Mesendoderm (in vitro differentiated cells): ENCODE measurements at regions not wholly inside any gene's neighbourhood (a gene's known extent, or its start where the extent isn't known, plus 50 kb on each side); places are given as distances from the start of the nearest gene placed in this dataset.

Experiments used
- DNase-seq: peaks from one replicate; pipeline ENCODE4 v3.0.0; 2013
- H2AK5ac ChIP-seq: 2 replicates; pipeline ENCODE4 v1.6.1; 2013; ENCODE audit warnings: low read length, inconsistent platforms
- H2BK120ac ChIP-seq: 2 replicates; pipeline ENCODE4 v1.6.1; 2013; ENCODE audit warnings: low read depth, mild to moderate bottlenecking, low read length, moderate library complexity, mixed read lengths
- H2BK15ac ChIP-seq: replicated peaks from 2 replicates; pipeline ENCODE4 v1.6.1; 2013; ENCODE audit warnings: low read depth, mild to moderate bottlenecking, moderate library complexity
- H2BK5ac ChIP-seq: 2 replicates; pipeline ENCODE4 v1.6.1; 2013; ENCODE audit warnings: low read length, inconsistent platforms
- H3K18ac ChIP-seq: 2 replicates; pipeline ENCODE4 v1.6.1; 2013; ENCODE audit warnings: mild to moderate bottlenecking, low read length, mixed read lengths
- H3K23ac ChIP-seq: one replicate; pipeline ENCODE4 v1.6.1; 2013; ENCODE audit warnings: low read length
- H3K27ac ChIP-seq: 2 replicates; pipeline ENCODE4 v1.5.1; 2013; ENCODE audit warnings: low read depth, mild to moderate bottlenecking, inconsistent platforms, low read length, moderate library complexity
- H3K27me3 ChIP-seq: 2 replicates; pipeline ENCODE4 v1.6.1; 2013; ENCODE audit warnings: low read length, control low read depth, mild to moderate bottlenecking, inconsistent platforms; ENCODE audit not compliant: insufficient read depth, poor library complexity
- H3K36me3 ChIP-seq: 2 replicates; pipeline ENCODE4 v1.6.1; 2013; ENCODE audit warnings: low read length, inconsistent platforms; ENCODE audit not compliant: control insufficient read depth, insufficient read depth
- H3K4ac ChIP-seq: one replicate; pipeline ENCODE4 v1.6.1; 2013; ENCODE audit warnings: low read depth, mild to moderate bottlenecking, low read length, moderate library complexity
- H3K4me1 ChIP-seq: 2 replicates; pipeline ENCODE4 v1.6.1; 2013; ENCODE audit warnings: low read depth, low read length, inconsistent platforms; ENCODE audit not compliant: control insufficient read depth
- H3K4me2 ChIP-seq: 2 replicates; pipeline ENCODE4 v1.6.1; 2013; ENCODE audit warnings: low read length
- H3K4me3 ChIP-seq: 2 replicates; pipeline ENCODE4 v1.5.1; 2013; ENCODE audit warnings: mild to moderate bottlenecking, low read length
- H3K56ac ChIP-seq: one replicate; pipeline ENCODE4 v1.6.1; 2013; ENCODE audit warnings: low read length
- H3K79me1 ChIP-seq: 2 replicates; pipeline ENCODE4 v1.6.1; 2013; ENCODE audit warnings: low read length, inconsistent platforms
- H3K79me2 ChIP-seq: 2 replicates; pipeline ENCODE4 v1.6.1; 2013; ENCODE audit warnings: mild to moderate bottlenecking, low read length; ENCODE audit not compliant: control insufficient read depth, insufficient read depth
- H3K9ac ChIP-seq: 2 replicates; pipeline ENCODE4 v1.6.1; 2013; ENCODE audit warnings: low read length, inconsistent platforms
- H4K5ac ChIP-seq: one replicate; pipeline ENCODE4 v1.6.1; 2013; ENCODE audit warnings: low read length
- H4K8ac ChIP-seq: one replicate; pipeline ENCODE4 v1.6.1; 2013; ENCODE audit warnings: low read depth, mild to moderate bottlenecking, control low read depth, low read length, moderate library complexity
- WGBS: extraction: QIAGEN DNeasy Blood & Tissue Kit; methylation state at CpG from one replicate; pipeline ENCODE4 v1.1.7; 2013; ENCODE audit warnings: low lambda C conversion rate, missing lambda C conversion rate; ENCODE audit not compliant: insufficient coverage; ENCODE audit errors: extremely low coverage; 5-methylcytosine and 5-hydroxymethylcytosine counted together

- no peak overlapping the region for H3K23ac ChIP-seq
- H3K4me2 ChIP-seq: no peak overlapping the region
- no peak overlapping the region for H2BK5ac ChIP-seq
- no peaks in the 10 kb centered on the region for H3K79me1 ChIP-seq
- H3K4me3 ChIP-seq: no peak overlapping the region
- H3K4me1 ChIP-seq: no peaks in the 10 kb centered on the region
- no peak overlapping the region for H3K27ac ChIP-seq
- peak; percentile 36 for DNase-seq
- H3K9ac ChIP-seq: no peak overlapping the region
- H2BK15ac ChIP-seq: no peak overlapping the region
- no peaks in the 10 kb centered on the region for H3K27me3 ChIP-seq
- no peak overlapping the region for H2BK120ac ChIP-seq
- no peak overlapping the region for H2AK5ac ChIP-seq
- no peak overlapping the region for H3K56ac ChIP-seq
- no peak overlapping the region for H3K4ac ChIP-seq
- no peak overlapping the region for H3K18ac ChIP-seq
- whole genome bisulfite sequencing: no CpG with 5 or more reads among the region's 3 CpGs
- H4K5ac ChIP-seq: no peak overlapping the region
- no peaks in the 10 kb centered on the region for H3K79me2 ChIP-seq
- no peaks in the 10 kb centered on the region for H3K36me3 ChIP-seq
- no peak overlapping the region for H4K8ac ChIP-seq
These were observed 320.1 kb upstream of the SLC10A2 start for GRCh38 chr13:103386341-103386740.

DNA sequence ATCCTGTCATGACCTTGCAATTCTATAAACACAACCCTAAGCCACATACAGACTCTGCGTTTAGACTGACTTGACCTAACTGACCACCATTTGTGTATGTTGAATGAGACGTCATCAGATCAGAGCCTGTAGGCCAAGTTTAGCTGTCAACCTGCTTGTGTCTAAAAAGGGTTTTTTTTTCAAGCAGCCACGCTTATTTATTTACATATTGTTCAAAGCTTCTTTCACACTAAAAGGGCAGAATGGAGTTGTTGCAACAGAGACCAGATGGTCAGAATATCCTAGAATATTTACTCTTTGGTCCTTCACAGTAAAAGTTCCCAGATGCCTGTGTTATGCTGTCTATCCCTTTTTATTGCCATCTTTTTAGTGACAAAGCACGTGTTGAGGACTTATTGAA is 307.7 kb upstream of the SLC10A2 start:
- Histone ChIP-seq H3K9ac (no peak overlapping the region), H3K36me3 (no peaks in the 10 kb centered on the region)

GRCh38 chr13:103371271-103371670 is 305.1 kb upstream of the SLC10A2 start:
- H2BK15ac ChIP-seq: no peak overlapping the region
- no peak overlapping the region for H3K23ac ChIP-seq
- no peak for DNase-seq

More for the DNA sequence above, 307.7 kb upstream of the SLC10A2 start:
- Histone ChIP-seq H3K27ac (no peak overlapping the region), H3K56ac (no peak overlapping the region), H4K5ac (no peak overlapping the region), H3K4me2 (no peak overlapping the region), H2BK5ac (no peak overlapping the region), H3K4ac (no peak overlapping the region), H3K23ac (no peak overlapping the region), H4K8ac (no peak overlapping the region), H3K79me1 (no peaks in the 10 kb centered on the region), H3K79me2 (no peaks in the 10 kb centered on the region), H3K4me3 (no peak overlapping the region), H3K18ac (no peak overlapping the region), H2BK120ac (no peak overlapping the region), H3K27me3 (no peaks in the 10 kb centered on the region), H2AK5ac (no peak overlapping the region), H2BK15ac (no peak overlapping the region), H3K4me1 (no peaks in the 10 kb centered on the region)
- no CpG with 5 or more reads among the region's 4 CpGs for WGBS
- DNase-seq: no peak

GRCh38 chr13:103370790-103371189 is 304.6 kb upstream of the SLC10A2 start:
- no peak overlapping the region for H3K4me2 ChIP-seq
- no peak for DNase-seq
- no peak overlapping the region for H3K9ac ChIP-seq
- H3K56ac ChIP-seq: no peak overlapping the region
- H2BK15ac ChIP-seq: no peak overlapping the region
- H3K79me2 ChIP-seq: no peaks in the 10 kb centered on the region
- H3K18ac ChIP-seq: no peak overlapping the region
- no peak overlapping the region for H3K4ac ChIP-seq
- no peaks in the 10 kb centered on the region for H3K79me1 ChIP-seq
- no peaks in the 10 kb centered on the region for H3K36me3 ChIP-seq
- no peak overlapping the region for H2BK120ac ChIP-seq
- no CpG with 5 or more reads among the region's 1 CpG for WGBS
- H2AK5ac ChIP-seq: no peak overlapping the region
- H3K27ac ChIP-seq: no peak overlapping the region
- no peak overlapping the region for H3K23ac ChIP-seq
- no peaks in the 10 kb centered on the region for H3K4me1 ChIP-seq
- no peak overlapping the region for H4K8ac ChIP-seq
- no peaks in the 10 kb centered on the region for H3K27me3 ChIP-seq
- no peak overlapping the region for H3K4me3 ChIP-seq
- H4K5ac ChIP-seq: no peak overlapping the region
- H2BK5ac ChIP-seq: no peak overlapping the region

More at GRCh38 chr13:103371271-103371670, 305.1 kb upstream of the SLC10A2 start:
- H2AK5ac ChIP-seq: no peak overlapping the region
- no peak overlapping the region for H3K9ac ChIP-seq
- H3K36me3 ChIP-seq: no peaks in the 10 kb centered on the region
- no peak overlapping the region for H3K4me3 ChIP-seq
- H4K8ac ChIP-seq: no peak overlapping the region
- H3K4me1 ChIP-seq: no peaks in the 10 kb centered on the region
- no peak overlapping the region for H3K4ac ChIP-seq
- H3K56ac ChIP-seq: no peak overlapping the region
- H3K79me2 ChIP-seq: no peaks in the 10 kb centered on the region
- H2BK120ac ChIP-seq: no peak overlapping the region
- no peak overlapping the region for H3K18ac ChIP-seq
- no CpG with 5 or more reads among the region's 2 CpGs for WGBS
- H3K27ac ChIP-seq: no peak overlapping the region
- H3K27me3 ChIP-seq: no peaks in the 10 kb centered on the region
- no peak overlapping the region for H4K5ac ChIP-seq
- no peak overlapping the region for H2BK5ac ChIP-seq
- H3K79me1 ChIP-seq: no peaks in the 10 kb centered on the region
- no peak overlapping the region for H3K4me2 ChIP-seq

DNA sequence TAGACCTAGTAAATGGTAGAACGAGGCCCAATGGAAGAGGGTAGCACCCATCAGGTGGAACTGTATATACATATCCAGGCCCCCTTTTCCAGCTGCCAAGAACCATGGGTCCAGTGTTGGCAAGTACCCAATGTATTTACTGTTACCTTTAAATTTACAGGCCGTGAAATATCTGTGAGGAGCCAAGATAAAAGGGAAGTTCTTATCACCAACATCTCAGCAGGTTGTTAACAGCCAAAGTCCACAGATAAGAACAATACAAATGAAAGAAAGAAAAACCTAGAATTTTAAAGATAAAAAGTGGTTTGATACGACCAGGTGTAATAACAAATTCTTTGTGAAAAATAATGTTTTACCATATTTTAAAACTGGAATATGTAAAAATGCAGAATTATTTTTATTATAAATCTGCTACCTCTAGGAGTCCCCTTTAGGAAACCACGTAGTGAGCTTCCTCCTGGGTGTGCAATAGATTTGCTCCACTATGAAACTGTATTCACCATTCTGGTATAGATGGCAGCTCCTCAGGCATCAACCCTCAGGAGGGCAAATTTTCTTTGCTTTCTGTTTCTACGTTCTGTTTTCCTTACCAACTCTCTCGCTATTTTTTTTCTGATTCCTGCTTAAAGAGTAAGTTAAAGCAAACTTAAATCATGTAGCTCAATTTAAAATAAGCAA is 292.2 kb upstream of the SLC10A2 start:
- no CpG with 5 or more reads among the region's 6 CpGs for WGBS
- peak; percentile 79 for DNase-seq
- H3K4me3 ChIP-seq: no peak overlapping the region
- no peak overlapping the region for H3K56ac ChIP-seq
- no peak overlapping the region for H4K5ac ChIP-seq
- H3K4me1 ChIP-seq: peaks cover 2% of the 10 kb centered on the region
- H3K4ac ChIP-seq: no peak overlapping the region
- H4K8ac ChIP-seq: no peak overlapping the region
- no peak overlapping the region for H3K23ac ChIP-seq
- H3K36me3 ChIP-seq: no peaks in the 10 kb centered on the region
- H3K9ac ChIP-seq: no peak overlapping the region
- no peak overlapping the region for H2BK5ac ChIP-seq
- H3K79me1 ChIP-seq: no peaks in the 10 kb centered on the region
- H3K4me2 ChIP-seq: no peak overlapping the region
- no peak overlapping the region for H2BK120ac ChIP-seq
- no peaks in the 10 kb centered on the region for H3K27me3 ChIP-seq
- H3K27ac ChIP-seq: no peak overlapping the region
- no peak overlapping the region for H2AK5ac ChIP-seq
- H2BK15ac ChIP-seq: no peak overlapping the region
- H3K79me2 ChIP-seq: no peaks in the 10 kb centered on the region
- no peak overlapping the region for H3K18ac ChIP-seq
